ENCODE measurements at regions not wholly inside any gene's neighbourhood (a gene's known extent, or its start where the extent isn't known, plus 50 kb on each side); places are given as distances from the start of the nearest gene placed in this dataset.

GRCh38 chr10:27399871-27400270 lies 104.2 kb upstream of the RAB18 start:
- no peak overlapping the region for H3K27ac ChIP-seq (ENCODE audit: insufficient read length, low read depth, low read length)
- no peak for DNase-seq
- no peak overlapping the region for H4K91ac ChIP-seq (ENCODE audit: insufficient read length, low read depth, low read length)
- no peak for TF ChIP-seq CTCF (conservative IDR thresholded peaks at IDR 0.05)
- H3K4me1 Mint-ChIP-seq = no peaks in the 10 kb centered on the region
- no peak overlapping the region for H4K8ac ChIP-seq (replicated peaks; ENCODE audit: insufficient read length, low read depth, low read length)
- no peak overlapping the region for H3K14ac ChIP-seq (ENCODE audit: insufficient read depth, low read length)
- no peaks in the 10 kb centered on the region for H3K79me1 ChIP-seq (ENCODE audit: insufficient read depth, low read depth, low read length, poor library complexity, severe bottlenecking)
- H3K4me1 ChIP-seq (ENCODE audit: insufficient read depth, low read length) = no peaks in the 10 kb centered on the region
- H3K56ac ChIP-seq (ENCODE audit: insufficient read length, low read depth, low read length) = no peak overlapping the region
- H3T11ph ChIP-seq (ENCODE audit: low read length) = no peak overlapping the region
- no peaks in the 10 kb centered on the region for H3K27me3 Mint-ChIP-seq (ENCODE audit: low read depth)
- no peak overlapping the region for H3K27ac Mint-ChIP-seq
- H3K9me3 ChIP-seq (ENCODE audit: control insufficient read depth, low read depth, low read length) = no peaks in the 10 kb centered on the region
- H2BK12ac ChIP-seq (ENCODE audit: insufficient read length, low read depth, low read length) = no peak overlapping the region
- H3K79me2 ChIP-seq (ENCODE audit: insufficient read depth, low read length) = no peaks in the 10 kb centered on the region
- H3K23me2 ChIP-seq (ENCODE audit: insufficient read length, low read depth, low read length, poor library complexity, severe bottlenecking) = no peaks in the 10 kb centered on the region
- no peak overlapping the region for H2AK5ac ChIP-seq (ENCODE audit: insufficient read length, low read length)
- no peak overlapping the region for H2BK5ac ChIP-seq (ENCODE audit: insufficient read length, low read length)
- H2BK20ac ChIP-seq (ENCODE audit: low read depth, low read length, poor library complexity, severe bottlenecking) = no peak overlapping the region
- WGBS (ENCODE audit: extremely low coverage, insufficient read length, low lambda C conversion rate) = no CpG with 5 or more reads among the region's 1 CpG
- H3K23ac ChIP-seq (ENCODE audit: insufficient read length, low read depth, low read length) = no peak overlapping the region
- H2BK120ac ChIP-seq (ENCODE audit: low read depth, low read length, poor library complexity, severe bottlenecking) = no peak overlapping the region
- no peak overlapping the region for H2AFZ ChIP-seq (ENCODE audit: low read length)
- no peak overlapping the region for H3K9ac ChIP-seq (ENCODE audit: extremely low read depth, insufficient read length, low read length)
- no peak overlapping the region for H3K4ac ChIP-seq (ENCODE audit: low read depth, low read length)
- H3K4me2 ChIP-seq (ENCODE audit: insufficient read depth, insufficient read length, low read length) = no peak overlapping the region
- no peak overlapping the region for H4K5ac ChIP-seq (ENCODE audit: insufficient read length, low read depth, low read length)
- no peak overlapping the region for H3K18ac ChIP-seq (ENCODE audit: insufficient read length, low read depth, low read length)
- H3K4me3 Mint-ChIP-seq = no peak overlapping the region
- no peaks in the 10 kb centered on the region for H4K20me1 ChIP-seq (ENCODE audit: control insufficient read depth, insufficient read depth, insufficient read length)
- no peak overlapping the region for H2BK15ac ChIP-seq (ENCODE audit: low read depth, low read length)
- no peaks in the 10 kb centered on the region for H3K9me3 Mint-ChIP-seq
- no peaks in the 10 kb centered on the region for H3K36me3 Mint-ChIP-seq (ENCODE audit: insufficient read depth in 1 of 3, low read depth in 3 of 3)
- no peaks in the 10 kb centered on the region for H3K27me3 ChIP-seq (ENCODE audit: insufficient read depth, low read length)
